Neuronal stem cell (in vitro differentiated cells): ENCODE measurements at regions not wholly inside any gene's neighbourhood (a gene's known extent, or its start where the extent isn't known, plus 50 kb on each side); places are given as distances from the start of the nearest gene placed in this dataset.

Experiments
- DNase-seq: peaks from one replicate; pipeline ENCODE4 v3.0.0-alpha.2; 2013; ENCODE audit warnings: low spot score
- H2AFZ ChIP-seq: one replicate; pipeline ENCODE4 v1.6.1; 2013; ENCODE audit warnings: mild to moderate bottlenecking, low read length, inconsistent platforms
- H2AK5ac ChIP-seq: 2 replicates; pipeline ENCODE4 v1.6.1; 2013; ENCODE audit warnings: low read depth, mild to moderate bottlenecking, inconsistent platforms, low read length, moderate library complexity, mixed read lengths
- H2BK120ac ChIP-seq: 2 replicates; pipeline ENCODE4 v1.6.1; 2013; ENCODE audit warnings: low read depth, mild to moderate bottlenecking, inconsistent platforms, low read length, moderate library complexity, mixed read lengths
- H2BK12ac ChIP-seq: one replicate; pipeline ENCODE4 v1.6.1; 2013; ENCODE audit warnings: low read length, inconsistent platforms
- H2BK15ac ChIP-seq: 2 replicates; pipeline ENCODE4 v1.6.1; 2013; ENCODE audit warnings: mild to moderate bottlenecking, low read length, inconsistent platforms, mixed read lengths
- H2BK5ac ChIP-seq: one replicate; pipeline ENCODE4 v1.6.1; 2013; ENCODE audit warnings: inconsistent platforms, mild to moderate bottlenecking, low read length, moderate library complexity
- H3K14ac ChIP-seq: one replicate; pipeline ENCODE4 v1.6.1; 2013; ENCODE audit warnings: low read length, inconsistent platforms
- H3K18ac ChIP-seq: 2 replicates; pipeline ENCODE4 v1.6.1; 2013; ENCODE audit warnings: low read length, inconsistent platforms
- H3K23ac ChIP-seq: 2 replicates; pipeline ENCODE4 v1.6.1; 2013; ENCODE audit warnings: low read depth, mild to moderate bottlenecking, mixed read lengths, low read length, inconsistent platforms; ENCODE audit not compliant: poor library complexity
- H3K27ac ChIP-seq: replicated peaks from 3 replicates; pipeline ENCODE4 v1.5.1; 2013; ENCODE audit warnings: low read length, inconsistent platforms
- H3K27me3 ChIP-seq, 3 experiments: 2 replicates each; pipeline ENCODE4 v1.6.1; 2013; ENCODE audit warnings: low read length in 3 of 3, mild to moderate bottlenecking in 2 of 3, inconsistent platforms in 1 of 3, low read depth in 1 of 3, mixed read lengths in 1 of 3, moderate library complexity in 1 of 3; ENCODE audit not compliant: control insufficient read depth in 3 of 3, insufficient read depth in 3 of 3
- H3K36me3 ChIP-seq, 2 donors: replicated peaks in 1 of 2; 2 replicates each; pipeline ENCODE4 v1.6.1; 2013; ENCODE audit warnings: low read length in 2 of 2; ENCODE audit not compliant: control insufficient read depth in 2 of 2, insufficient read depth in 2 of 2
- H3K4ac ChIP-seq: 2 replicates; pipeline ENCODE4 v1.6.1; 2013; ENCODE audit warnings: inconsistent platforms, mild to moderate bottlenecking, low read length, moderate library complexity
- H3K4me1 ChIP-seq, 2 donors: 1 replicate in 1 of 2; 2 replicates in 1 of 2; pipeline ENCODE4 v1.6.1; 2013; ENCODE audit warnings: low read length in 2 of 2, low read depth in 1 of 2; ENCODE audit not compliant: control insufficient read depth in 2 of 2, insufficient read depth in 1 of 2
- H3K4me2 ChIP-seq: one replicate; pipeline ENCODE4 v1.6.1; 2013; ENCODE audit warnings: mild to moderate bottlenecking, low read length, inconsistent platforms; ENCODE audit not compliant: insufficient read depth, poor library complexity, severe bottlenecking
- H3K4me3 ChIP-seq, 2 donors: 2 replicates each; pipeline ENCODE4 v1.5.1; 2013; ENCODE audit warnings: low read length in 2 of 2, mild to moderate bottlenecking in 2 of 2, inconsistent platforms in 1 of 2, moderate library complexity in 1 of 2
- H3K79me1 ChIP-seq: one replicate; pipeline ENCODE4 v1.6.1; 2013; ENCODE audit warnings: low read depth, mild to moderate bottlenecking, inconsistent platforms, low read length, moderate library complexity
- H3K9ac ChIP-seq: one replicate; pipeline ENCODE4 v1.6.1; 2013; ENCODE audit warnings: mild to moderate bottlenecking, low read depth, low read length, inconsistent platforms; ENCODE audit not compliant: poor library complexity
- H3K9me3 ChIP-seq, 2 donors: replicated peaks in 1 of 2; 2 replicates each; pipeline versions ENCODE3 to v1.6.1; 2013; ENCODE audit warnings: low read length in 2 of 2, mild to moderate bottlenecking in 2 of 2, inconsistent platforms in 1 of 2, low read depth in 1 of 2, mixed read lengths in 1 of 2, moderate library complexity in 1 of 2; ENCODE audit not compliant: control insufficient read depth in 2 of 2, insufficient read depth in 1 of 2
- H4K8ac ChIP-seq: one replicate; pipeline ENCODE4 v1.6.1; 2013; ENCODE audit warnings: low read depth, mild to moderate bottlenecking, inconsistent platforms, low read length, moderate library complexity
- H4K91ac ChIP-seq: one replicate; pipeline ENCODE4 v1.6.1; 2013; ENCODE audit warnings: low read length, low read depth, mild to moderate bottlenecking, inconsistent platforms; ENCODE audit not compliant: poor library complexity
- WGBS, 2 donors: extraction: QIAGEN DNeasy Blood & Tissue Kit; methylation state at CpG; one replicate each; pipeline ENCODE4 v1.1.7; 2013; ENCODE audit warnings: missing lambda C conversion rate in 2 of 2, mixed read lengths in 1 of 2; ENCODE audit not compliant: insufficient read length in 2 of 2, insufficient replicate concordance in 1 of 2; ENCODE audit errors: extremely low coverage in 2 of 2; 5-methylcytosine and 5-hydroxymethylcytosine counted together

- H3K4me3 ChIP-seq = no peak overlapping the region
- WGBS, 2 donors = no CpG with 5 or more reads among the region's 1 CpG
- no peak overlapping the region for H3K27ac ChIP-seq
- no peak overlapping the region for H2BK5ac ChIP-seq
- DNase-seq = no peak
- no peak overlapping the region for H3K14ac ChIP-seq
- H3K4me2 ChIP-seq = no peak overlapping the region
- no peak overlapping the region for H2AK5ac ChIP-seq
- no peaks in the 10 kb centered on the region for H3K4me1 ChIP-seq
- no peaks in the 10 kb centered on the region for H3K9me3 ChIP-seq
- H3K18ac ChIP-seq = no peak overlapping the region
- H2BK120ac ChIP-seq = no peak overlapping the region
- H3K4ac ChIP-seq = no peak overlapping the region
- no peaks in the 10 kb centered on the region for H3K79me1 ChIP-seq
- no peak overlapping the region for H4K91ac ChIP-seq
- H3K36me3 ChIP-seq = no peaks in the 10 kb centered on the region
- no peak overlapping the region for H2AFZ ChIP-seq
- H2BK12ac ChIP-seq = no peak overlapping the region
- H3K23ac ChIP-seq = no peak overlapping the region
- no peak overlapping the region for H4K8ac ChIP-seq
- H2BK15ac ChIP-seq = no peak overlapping the region
- no peaks in the 10 kb centered on the region for H3K27me3 ChIP-seq
- H3K9ac ChIP-seq = no peak overlapping the region
Observed at GRCh38 chr15:46442901-46443590, 808.2 kb downstream of the SQOR start.

DNA sequence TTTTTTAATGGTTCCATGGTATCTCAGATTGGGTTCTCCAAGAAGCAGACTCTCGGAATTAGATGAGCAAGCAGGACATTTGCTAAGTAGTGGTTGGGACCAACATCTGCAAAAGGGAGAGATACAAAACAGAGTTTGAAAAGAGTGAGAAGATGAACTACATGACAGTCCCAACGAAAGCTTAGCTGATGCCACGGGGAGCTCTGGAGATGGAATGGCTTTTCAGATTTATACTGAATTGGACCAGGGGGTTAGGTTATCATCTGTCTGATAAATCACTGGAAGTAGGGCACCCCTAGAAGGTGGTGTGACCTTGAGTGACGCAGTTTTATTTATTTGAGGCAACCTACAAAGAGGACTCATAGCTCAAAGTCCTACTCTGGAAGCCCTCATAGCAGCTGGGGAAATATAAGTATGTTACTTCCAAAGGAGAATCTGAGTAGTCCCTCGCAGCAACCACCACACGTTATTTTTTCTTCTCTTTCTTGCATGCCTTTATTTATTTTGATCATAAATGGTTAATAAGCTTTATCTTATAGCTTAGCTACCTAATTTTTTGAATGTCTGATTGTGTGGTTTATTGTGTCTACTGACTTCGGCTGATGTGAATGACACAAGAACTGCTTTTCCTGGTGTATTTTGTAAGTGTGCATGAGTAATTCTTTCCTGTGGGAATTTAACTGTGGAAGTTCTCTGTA is 815.4 kb downstream of the SQOR start:
- Histone ChIP-seq H3K18ac (no peak overlapping the region), H2AFZ (no peak overlapping the region), H3K27me3 (no peaks in the 10 kb centered on the region), H2BK5ac (no peak overlapping the region), H3K23ac (no peak overlapping the region), H3K9me3 (no peaks in the 10 kb centered on the region), H2BK12ac (no peak overlapping the region), H3K9ac (no peak overlapping the region), H3K14ac (no peak overlapping the region), H3K4me3 (no peak overlapping the region), H2BK120ac (no peak overlapping the region), H3K27ac (no peak overlapping the region), H3K4ac (no peak overlapping the region), H2AK5ac (no peak overlapping the region), H3K4me2 (no peak overlapping the region), H3K79me1 (no peaks in the 10 kb centered on the region), H2BK15ac (no peak overlapping the region), H3K36me3 (no peaks in the 10 kb centered on the region), H4K8ac (no peak overlapping the region), H4K91ac (no peak overlapping the region), H3K4me1 (no peaks in the 10 kb centered on the region)
- WGBS, 2 donors = no CpG with 5 or more reads among the region's 7 CpGs
- no peak for DNase-seq

GRCh38 chr15:46450810-46451182 is 816.0 kb downstream of the SQOR start:
- H2AK5ac ChIP-seq = no peak overlapping the region
- H2BK15ac ChIP-seq = no peak overlapping the region
- H3K14ac ChIP-seq = no peak overlapping the region
- H3K4me1 ChIP-seq = no peaks in the 10 kb centered on the region
- H2BK5ac ChIP-seq = no peak overlapping the region
- no peak overlapping the region for H3K23ac ChIP-seq
- H2AFZ ChIP-seq = no peak overlapping the region
- DNase-seq = no peak
- no peak overlapping the region for H2BK12ac ChIP-seq
- no peaks in the 10 kb centered on the region for H3K27me3 ChIP-seq
- no peak overlapping the region for H4K91ac ChIP-seq
- no peak overlapping the region for H4K8ac ChIP-seq
- H3K4me2 ChIP-seq = no peak overlapping the region
- WGBS, 2 donors = no CpG with 5 or more reads among the region's 1 CpG
- no peak overlapping the region for H3K18ac ChIP-seq
- H3K79me1 ChIP-seq = no peaks in the 10 kb centered on the region
- no peaks in the 10 kb centered on the region for H3K9me3 ChIP-seq
- H3K4ac ChIP-seq = no peak overlapping the region
- no peak overlapping the region for H3K4me3 ChIP-seq
- H3K36me3 ChIP-seq = no peaks in the 10 kb centered on the region
- no peak overlapping the region for H2BK120ac ChIP-seq
- no peak overlapping the region for H3K27ac ChIP-seq
- no peak overlapping the region for H3K9ac ChIP-seq

DNA sequence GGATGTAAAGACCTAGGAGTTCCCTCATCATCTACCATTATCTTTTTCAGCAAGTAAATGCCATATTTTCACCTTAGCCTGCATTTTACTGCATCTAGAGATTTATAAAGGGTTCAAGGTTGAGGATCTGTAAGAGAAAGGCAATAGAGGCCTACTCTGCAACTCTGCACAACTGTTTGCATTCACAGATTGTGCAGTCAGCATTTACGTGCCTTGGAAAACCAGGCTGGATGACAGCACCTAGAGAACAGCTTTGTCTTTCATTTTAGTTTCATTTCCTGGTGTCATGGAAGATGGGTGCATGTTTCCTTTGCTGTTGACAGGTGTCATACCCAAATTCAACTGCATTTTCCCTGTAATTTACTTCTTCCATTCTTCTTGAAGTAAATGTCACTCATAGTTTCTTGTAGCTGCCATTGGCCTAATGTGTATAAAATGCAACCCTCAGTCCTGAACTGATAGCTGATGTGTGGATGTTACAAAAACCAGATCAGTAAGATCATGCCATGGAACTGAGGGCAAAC is 817.5 kb downstream of the SQOR start:
- H3K79me1 ChIP-seq = no peaks in the 10 kb centered on the region
- no peaks in the 10 kb centered on the region for H3K36me3 ChIP-seq
- no peak overlapping the region for H3K27ac ChIP-seq
- no peaks in the 10 kb centered on the region for H3K4me1 ChIP-seq
- H3K4me3 ChIP-seq = no peak overlapping the region
- no peaks in the 10 kb centered on the region for H3K27me3 ChIP-seq
- H3K9me3 ChIP-seq = no peaks in the 10 kb centered on the region
- H4K8ac ChIP-seq = no peak overlapping the region
- H2BK12ac ChIP-seq = no peak overlapping the region
- no peak overlapping the region for H2BK5ac ChIP-seq
- no CpG with 5 or more reads among the region's 1 CpG for WGBS, 2 donors
- H3K14ac ChIP-seq = no peak overlapping the region
- DNase-seq = no peak
- H2AFZ ChIP-seq = no peak overlapping the region
- no peak overlapping the region for H3K4ac ChIP-seq
- H2AK5ac ChIP-seq = no peak overlapping the region
- no peak overlapping the region for H3K4me2 ChIP-seq
- no peak overlapping the region for H4K91ac ChIP-seq
- no peak overlapping the region for H2BK120ac ChIP-seq
- H2BK15ac ChIP-seq = no peak overlapping the region
- H3K23ac ChIP-seq = no peak overlapping the region
- H3K9ac ChIP-seq = no peak overlapping the region
- no peak overlapping the region for H3K18ac ChIP-seq
